WI38 (cell line): ENCODE measurements at regions not wholly inside any gene's neighbourhood (a gene's known extent, or its start where the extent isn't known, plus 50 kb on each side); places are given as distances from the start of the nearest gene placed in this dataset.

Experiments
- H3K4me3 ChIP-seq: 2 replicates; pipeline ENCODE4 v1.5.1; 2011; ENCODE audit warnings: low read depth, mild to moderate bottlenecking, control low read depth, low read length
- TF ChIP-seq, protein P1 (sequence below): IDR thresholded peaks from 2 replicates; pipeline ENCODE4 v1.5.1; 2012; ENCODE audit warnings: low read depth, mild to moderate bottlenecking, control low read depth, low read length

DNA sequence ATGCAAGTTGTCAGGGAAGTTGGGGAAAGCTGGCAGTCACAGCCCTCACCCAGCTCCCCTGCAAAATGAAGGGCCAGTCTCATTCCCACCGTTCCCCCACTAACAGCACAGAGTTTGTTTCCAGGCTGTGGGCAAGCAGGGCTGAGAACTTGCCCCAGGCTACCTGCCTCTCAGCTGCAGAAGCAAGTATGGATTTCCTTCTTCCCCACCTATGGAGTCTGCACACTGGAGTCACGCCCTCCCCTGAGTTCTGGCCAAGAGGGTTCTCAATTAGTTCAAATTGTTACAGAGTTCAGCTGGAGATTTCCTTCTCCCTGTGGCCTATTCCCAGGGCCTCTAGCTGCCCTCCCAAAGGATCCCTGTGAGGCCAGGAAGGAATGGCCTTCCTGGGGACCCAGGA lies 90.1 kb upstream of the ATP11B start:
- H3K4me3 ChIP-seq: no peak overlapping the region
- TF ChIP-seq, protein P1, sequence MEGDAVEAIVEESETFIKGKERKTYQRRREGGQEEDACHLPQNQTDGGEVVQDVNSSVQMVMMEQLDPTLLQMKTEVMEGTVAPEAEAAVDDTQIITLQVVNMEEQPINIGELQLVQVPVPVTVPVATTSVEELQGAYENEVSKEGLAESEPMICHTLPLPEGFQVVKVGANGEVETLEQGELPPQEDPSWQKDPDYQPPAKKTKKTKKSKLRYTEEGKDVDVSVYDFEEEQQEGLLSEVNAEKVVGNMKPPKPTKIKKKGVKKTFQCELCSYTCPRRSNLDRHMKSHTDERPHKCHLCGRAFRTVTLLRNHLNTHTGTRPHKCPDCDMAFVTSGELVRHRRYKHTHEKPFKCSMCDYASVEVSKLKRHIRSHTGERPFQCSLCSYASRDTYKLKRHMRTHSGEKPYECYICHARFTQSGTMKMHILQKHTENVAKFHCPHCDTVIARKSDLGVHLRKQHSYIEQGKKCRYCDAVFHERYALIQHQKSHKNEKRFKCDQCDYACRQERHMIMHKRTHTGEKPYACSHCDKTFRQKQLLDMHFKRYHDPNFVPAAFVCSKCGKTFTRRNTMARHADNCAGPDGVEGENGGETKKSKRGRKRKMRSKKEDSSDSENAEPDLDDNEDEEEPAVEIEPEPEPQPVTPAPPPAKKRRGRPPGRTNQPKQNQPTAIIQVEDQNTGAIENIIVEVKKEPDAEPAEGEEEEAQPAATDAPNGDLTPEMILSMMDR: no peak

DNA sequence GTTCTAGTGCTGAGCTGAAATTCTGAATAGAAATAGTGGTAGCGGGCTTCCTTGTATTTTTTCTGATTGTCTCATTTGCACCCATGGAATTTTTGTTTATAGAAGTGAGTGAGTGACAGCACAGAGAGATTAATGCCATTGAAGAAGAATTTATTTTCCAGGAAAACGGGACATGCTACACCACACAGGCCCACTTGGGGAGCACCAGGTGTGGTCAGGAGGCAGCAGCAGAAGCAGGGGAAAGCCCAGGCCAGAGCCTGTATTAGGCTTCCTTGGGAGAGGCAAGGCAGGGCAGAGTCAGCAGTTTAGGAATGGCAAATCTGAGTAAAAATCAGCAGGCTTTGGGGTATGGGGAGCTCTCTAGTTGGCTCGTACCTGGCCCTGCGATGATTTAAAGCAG lies 88.4 kb upstream of the ATP11B start:
- no peak overlapping the region for H3K4me3 ChIP-seq
- TF ChIP-seq, protein P1: no peak

DNA sequence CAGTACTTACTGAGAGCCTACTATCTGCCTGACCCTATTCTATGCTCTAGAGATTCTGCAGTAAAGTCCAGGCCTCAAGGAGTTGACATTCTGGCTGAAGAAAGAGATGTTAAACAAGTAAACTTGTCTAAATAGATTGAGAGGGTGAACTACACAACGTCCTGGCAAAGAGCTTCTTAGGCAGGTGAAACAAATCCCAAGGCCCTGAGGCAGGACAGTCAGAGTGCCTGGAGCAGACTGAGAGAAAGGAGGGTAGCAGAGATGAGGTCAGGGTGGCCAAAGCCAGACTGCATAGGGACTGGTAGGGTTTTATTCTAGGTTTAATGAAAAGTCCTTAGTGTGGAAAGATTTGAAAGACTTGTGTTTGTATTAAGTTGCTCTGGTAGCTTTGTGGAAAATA lies 84.5 kb upstream of the ATP11B start:
- H3K4me3 ChIP-seq: no peak overlapping the region
- TF ChIP-seq, protein P1: no peak

DNA sequence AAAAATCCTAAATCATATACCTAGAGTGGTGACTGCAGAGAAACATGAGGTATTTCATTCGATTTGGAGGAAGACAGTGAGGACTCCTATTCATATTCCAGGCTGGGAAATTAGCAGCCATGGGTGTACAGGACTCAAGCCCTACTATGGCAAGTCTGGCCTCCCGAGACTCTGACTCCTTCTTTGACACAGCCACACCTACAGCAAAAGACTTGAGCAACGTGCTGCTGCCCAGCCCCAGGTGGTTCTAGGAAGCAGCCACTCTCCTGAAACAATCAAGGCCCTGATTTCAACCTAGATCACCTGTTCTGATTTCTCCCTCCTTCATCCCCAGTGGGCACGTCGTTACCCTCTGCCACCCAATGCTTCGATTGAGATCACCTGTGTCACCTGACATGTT lies 84.0 kb upstream of the ATP11B start:
- TF ChIP-seq, protein P1: no peak
- H3K4me3 ChIP-seq: no peak overlapping the region

DNA sequence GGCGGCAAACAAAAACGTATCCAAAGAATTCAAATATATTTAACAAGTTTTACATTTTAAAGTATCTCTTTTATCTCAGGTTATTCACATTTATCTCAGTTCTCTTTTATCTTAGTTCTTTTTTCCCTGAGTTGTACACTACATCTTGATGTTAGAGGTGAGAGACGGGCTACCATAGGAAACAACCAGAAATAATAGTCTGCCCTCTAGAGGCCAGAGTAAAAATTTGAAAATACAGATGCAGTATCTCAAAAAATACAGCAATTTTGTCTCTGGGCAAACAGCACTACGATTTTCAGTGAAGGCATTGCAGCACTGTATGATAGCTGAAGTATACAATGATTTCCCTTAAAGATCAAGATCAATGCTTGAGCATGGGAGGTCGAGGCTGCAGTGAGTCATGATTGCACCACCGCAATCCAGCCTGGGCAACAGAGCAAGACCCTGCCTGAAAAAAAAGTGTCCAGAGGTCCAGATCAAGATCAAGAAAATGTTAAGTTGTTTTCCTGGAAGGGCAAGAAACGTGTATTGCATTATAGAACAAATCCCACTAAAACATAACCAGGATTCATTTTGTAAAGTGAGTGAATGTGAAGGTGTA lies 82.6 kb upstream of the ATP11B start:
- no peak overlapping the region for H3K4me3 ChIP-seq
- TF ChIP-seq, protein P1: peak; percentile 42; the same call in 1 of the 2 replicates

DNA sequence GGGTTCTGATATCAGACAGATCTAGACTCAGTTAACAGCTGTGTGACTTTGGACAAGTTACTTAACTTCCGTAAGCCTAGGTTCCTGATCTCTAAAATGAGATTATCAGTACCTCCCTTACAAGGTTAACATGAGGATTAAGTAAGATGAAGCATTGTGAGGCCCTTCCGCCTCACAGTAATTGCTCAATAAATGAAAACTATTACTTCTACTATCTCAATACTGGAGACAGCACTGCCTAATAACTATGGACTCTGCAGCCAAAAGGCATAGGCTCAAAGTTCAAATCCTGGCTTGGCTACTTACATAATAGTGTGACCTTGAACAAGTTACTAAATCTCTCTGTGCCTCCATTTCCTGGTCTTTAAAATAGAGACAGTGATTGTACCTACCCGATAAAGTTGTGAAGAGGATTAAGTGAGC lies 82.0 kb upstream of the ATP11B start:
- H3K4me3 ChIP-seq: no peak overlapping the region
- TF ChIP-seq, protein P1: no peak

DNA sequence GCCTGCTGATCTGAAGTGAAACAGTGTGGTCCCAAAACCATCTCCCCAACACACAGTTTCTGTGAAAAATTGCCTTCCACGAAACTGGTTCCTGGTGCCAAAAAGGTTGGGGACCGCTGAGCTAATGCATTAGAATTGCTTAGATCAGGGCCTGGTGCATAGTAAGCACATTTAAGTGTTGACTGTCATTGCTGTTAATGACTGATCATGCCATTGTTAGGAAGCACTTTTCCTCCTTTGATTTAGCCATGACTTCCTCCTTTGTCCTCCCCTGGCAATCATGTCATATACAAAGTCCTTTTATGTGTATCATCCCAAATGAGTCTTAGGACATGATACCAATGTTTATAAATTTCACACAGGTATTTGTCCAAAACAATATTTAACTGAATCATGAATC lies 81.5 kb upstream of the ATP11B start:
- H3K4me3 ChIP-seq: no peak overlapping the region
- TF ChIP-seq, protein P1: no peak
